IPS DF 6.9 (cell line): ENCODE measurements at regions not wholly inside any gene's neighbourhood (a gene's known extent, or its start where the extent isn't known, plus 50 kb on each side); places are given as distances from the start of the nearest gene placed in this dataset.

Experiments
- DNase-seq: peaks from one replicate; pipeline ENCODE4 v3.0.0-alpha.2; 2013; ENCODE audit warnings: low read depth, low spot score
- H3K27ac ChIP-seq: one replicate; pipeline ENCODE4 v1.5.1; 2013; ENCODE audit warnings: low read length, control low read depth
- H3K27me3 ChIP-seq: 2 replicates; pipeline ENCODE4 v1.6.1; 2013; ENCODE audit warnings: mild to moderate bottlenecking, low read length; ENCODE audit not compliant: control insufficient read depth, insufficient read depth
- H3K36me3 ChIP-seq: 2 replicates; pipeline ENCODE4 v1.6.1; 2013; ENCODE audit warnings: low read length; ENCODE audit not compliant: control insufficient read depth, insufficient read depth
- H3K4me1 ChIP-seq: 2 replicates; pipeline ENCODE4 v1.6.1; 2013; ENCODE audit warnings: low read length; ENCODE audit not compliant: control insufficient read depth, insufficient read depth
- H3K4me3 ChIP-seq: 2 replicates; pipeline ENCODE4 v1.5.1; 2013; ENCODE audit warnings: mild to moderate bottlenecking, low read length
- H3K9me3 ChIP-seq: 2 replicates; pipeline ENCODE4 v1.6.1; 2013; ENCODE audit warnings: low read length, inconsistent platforms; ENCODE audit not compliant: control insufficient read depth, insufficient read depth
- WGBS: extraction: QIAGEN DNeasy Blood & Tissue Kit; methylation state at CpG from one replicate; pipeline ENCODE4 v1.1.7; 2013; ENCODE audit warnings: mixed read lengths, missing lambda C conversion rate; ENCODE audit not compliant: insufficient read length, insufficient coverage; 5-methylcytosine and 5-hydroxymethylcytosine counted together

GRCh38 chr22:27148055-27148454, 490.7 kb downstream of the MIAT start:
- no peaks in the 10 kb centered on the region for H3K36me3 ChIP-seq

DNA sequence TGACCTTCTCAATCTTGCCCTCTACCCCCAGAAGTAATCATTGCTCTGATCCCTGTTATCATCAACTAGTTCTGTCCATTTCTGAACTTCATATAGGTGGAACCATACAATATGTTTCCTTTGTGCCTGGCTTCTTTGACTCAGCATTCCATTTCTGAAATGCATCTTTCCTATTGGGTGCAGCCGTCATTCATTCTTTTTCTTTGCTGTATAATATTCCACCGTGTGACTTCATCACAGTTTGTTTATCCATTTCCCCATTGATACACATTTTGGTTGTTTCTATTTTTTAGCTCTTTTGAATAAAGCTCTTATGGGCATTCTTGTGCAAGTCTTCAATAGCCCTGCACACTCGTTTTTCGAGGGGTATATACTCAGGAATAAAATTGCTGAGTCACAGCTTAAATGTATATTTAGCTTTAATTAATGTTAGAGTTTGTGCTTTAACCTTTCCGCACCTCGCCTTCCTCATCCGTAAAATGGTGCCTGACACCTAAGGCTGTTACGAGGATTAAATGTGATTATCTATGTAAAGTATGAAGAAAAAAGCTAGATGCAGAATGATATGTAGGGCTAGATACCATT, 491.6 kb downstream of the MIAT start:
- Histone ChIP-seq H3K27ac (no peak overlapping the region), H3K4me3 (no peak overlapping the region), H3K9me3 (no peaks in the 10 kb centered on the region), H3K4me1 (no peaks in the 10 kb centered on the region), H3K36me3 (no peaks in the 10 kb centered on the region), H3K27me3 (no peaks in the 10 kb centered on the region)
- DNase-seq, result no peak
- no CpG with 5 or more reads among the region's 8 CpGs for WGBS

More at GRCh38 chr22:27148055-27148454, 490.7 kb downstream of the MIAT start:
- H3K9me3 ChIP-seq, result no peaks in the 10 kb centered on the region
- DNase-seq, result no peak
- no peaks in the 10 kb centered on the region for H3K4me1 ChIP-seq
- no peaks in the 10 kb centered on the region for H3K27me3 ChIP-seq
- WGBS, result no CpG with 5 or more reads among the region's 2 CpGs
- H3K4me3 ChIP-seq, result no peak overlapping the region
- H3K27ac ChIP-seq, result no peak overlapping the region

GRCh38 chr22:27149921-27150543, 492.6 kb downstream of the MIAT start:
- no peaks in the 10 kb centered on the region for H3K4me1 ChIP-seq
- no peak overlapping the region for H3K4me3 ChIP-seq
- no peak overlapping the region for H3K27ac ChIP-seq
- no peaks in the 10 kb centered on the region for H3K9me3 ChIP-seq
- WGBS, result no CpG with 5 or more reads among the region's 12 CpGs
- no peaks in the 10 kb centered on the region for H3K27me3 ChIP-seq
- H3K36me3 ChIP-seq, result no peaks in the 10 kb centered on the region
- DNase-seq, result no peak

DNA sequence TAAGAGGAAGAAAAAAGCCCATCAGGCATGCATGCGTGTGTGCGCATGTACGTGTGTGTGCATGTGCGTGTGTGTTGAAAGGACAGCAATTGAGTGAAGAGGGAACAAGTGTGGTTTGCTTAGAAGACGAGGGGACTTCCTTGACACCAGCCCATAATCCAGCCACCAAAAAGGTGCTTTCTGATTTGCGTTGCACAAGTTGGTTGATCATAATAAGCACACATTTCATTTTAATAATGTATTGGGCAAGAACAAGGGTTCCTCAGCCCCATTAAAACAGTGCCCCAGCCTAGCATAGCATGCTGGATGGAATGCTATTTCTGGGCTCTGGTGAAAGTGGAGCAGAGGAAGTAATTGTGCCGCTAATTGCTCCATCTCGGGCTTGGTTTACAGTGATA, 493.2 kb downstream of the MIAT start:
- Histone ChIP-seq H3K9me3 (no peaks in the 10 kb centered on the region), H3K27me3 (no peaks in the 10 kb centered on the region), H3K27ac (no peak overlapping the region), H3K4me1 (no peaks in the 10 kb centered on the region), H3K36me3 (no peaks in the 10 kb centered on the region), H3K4me3 (no peak overlapping the region)
- no peak for DNase-seq
- WGBS, result no CpG with 5 or more reads among the region's 8 CpGs

DNA sequence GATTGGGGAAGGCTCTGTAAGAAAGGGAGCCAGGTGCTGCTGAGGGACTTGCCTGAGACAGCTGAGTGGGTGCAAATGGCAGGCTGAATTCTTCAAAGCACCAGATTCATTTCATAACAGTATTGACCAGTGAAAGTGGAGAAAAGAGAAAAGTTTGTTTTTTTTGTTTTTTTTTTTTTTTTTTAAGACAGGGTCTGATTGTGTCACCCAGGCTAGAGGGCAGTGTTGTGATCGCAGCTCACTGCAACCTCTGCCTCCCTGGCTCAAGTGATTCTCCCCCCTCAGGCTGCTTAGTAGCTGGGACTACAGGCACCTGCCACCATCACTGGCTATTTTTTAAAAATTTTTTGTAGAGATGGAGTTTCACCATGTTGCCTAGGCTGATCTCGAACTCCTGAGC, 494.0 kb downstream of the MIAT start:
- H3K27me3 ChIP-seq, result no peaks in the 10 kb centered on the region
- DNase-seq, result no peak
- no peaks in the 10 kb centered on the region for H3K36me3 ChIP-seq
- H3K4me3 ChIP-seq, result no peak overlapping the region
- no peaks in the 10 kb centered on the region for H3K9me3 ChIP-seq
- no CpG with 5 or more reads among the region's 2 CpGs for WGBS
- no peak overlapping the region for H3K27ac ChIP-seq
- H3K4me1 ChIP-seq, result no peaks in the 10 kb centered on the region

DNA sequence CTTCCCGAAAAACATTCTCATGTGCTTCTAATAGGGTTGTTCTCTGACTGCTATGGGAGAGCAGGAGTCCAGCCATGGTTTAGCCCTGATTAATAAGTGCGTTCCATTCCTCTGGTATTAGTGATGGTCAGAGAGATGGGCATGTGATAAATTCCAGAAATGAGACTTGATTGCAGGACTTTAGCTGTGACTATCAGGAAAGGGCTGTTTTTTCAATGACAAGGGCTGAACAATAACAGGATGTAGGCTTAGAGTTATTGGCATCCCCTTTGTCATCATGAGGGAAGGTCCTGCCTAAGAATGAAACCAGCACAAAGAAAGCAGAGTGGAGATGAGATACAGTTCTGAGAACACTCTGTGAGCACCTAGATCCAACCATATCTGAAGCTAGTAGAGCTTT, 494.6 kb downstream of the MIAT start:
- Histone ChIP-seq H3K27ac (no peak overlapping the region), H3K9me3 (no peaks in the 10 kb centered on the region), H3K27me3 (no peaks in the 10 kb centered on the region), H3K4me3 (no peak overlapping the region), H3K36me3 (no peaks in the 10 kb centered on the region), H3K4me1 (no peaks in the 10 kb centered on the region)
- no CpG with 5 or more reads among the region's 2 CpGs for WGBS
- DNase-seq, result no peak

DNA sequence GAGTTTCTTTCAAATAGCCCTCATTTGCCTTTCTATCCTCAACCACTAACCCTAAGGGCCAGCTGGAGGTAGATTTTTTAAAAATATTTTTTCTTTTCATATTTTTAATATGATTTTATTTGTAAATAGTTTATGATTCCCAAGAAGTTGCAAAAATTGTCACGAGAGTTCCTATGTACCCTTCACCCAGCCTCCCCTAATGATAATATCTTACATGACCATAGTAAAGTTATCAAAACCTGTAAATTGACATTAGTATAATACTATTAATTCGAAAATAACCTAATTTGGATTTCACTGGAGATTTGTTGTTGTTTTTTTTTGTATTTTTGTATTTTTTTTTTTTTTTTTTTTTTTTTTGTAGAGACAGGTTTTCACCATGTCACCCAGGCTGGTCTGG, 495.5 kb downstream of the MIAT start:
- H3K27me3 ChIP-seq, result no peaks in the 10 kb centered on the region
- 100% methylated on average over 1 of the region's 2 CpGs for WGBS
- H3K4me1 ChIP-seq, result no peaks in the 10 kb centered on the region
- H3K4me3 ChIP-seq, result no peak overlapping the region
- no peaks in the 10 kb centered on the region for H3K36me3 ChIP-seq
- H3K9me3 ChIP-seq, result no peaks in the 10 kb centered on the region
- DNase-seq, result no peak
- H3K27ac ChIP-seq, result no peak overlapping the region

GRCh38 chr22:27153386-27153785, 496.0 kb downstream of the MIAT start:
- no peak overlapping the region for H3K27ac ChIP-seq
- H3K9me3 ChIP-seq, result no peaks in the 10 kb centered on the region
- no CpG with 5 or more reads among the region's 4 CpGs for WGBS
- H3K27me3 ChIP-seq, result no peaks in the 10 kb centered on the region
- H3K4me3 ChIP-seq, result no peak overlapping the region
- DNase-seq, result no peak
- no peaks in the 10 kb centered on the region for H3K36me3 ChIP-seq
- no peaks in the 10 kb centered on the region for H3K4me1 ChIP-seq

DNA sequence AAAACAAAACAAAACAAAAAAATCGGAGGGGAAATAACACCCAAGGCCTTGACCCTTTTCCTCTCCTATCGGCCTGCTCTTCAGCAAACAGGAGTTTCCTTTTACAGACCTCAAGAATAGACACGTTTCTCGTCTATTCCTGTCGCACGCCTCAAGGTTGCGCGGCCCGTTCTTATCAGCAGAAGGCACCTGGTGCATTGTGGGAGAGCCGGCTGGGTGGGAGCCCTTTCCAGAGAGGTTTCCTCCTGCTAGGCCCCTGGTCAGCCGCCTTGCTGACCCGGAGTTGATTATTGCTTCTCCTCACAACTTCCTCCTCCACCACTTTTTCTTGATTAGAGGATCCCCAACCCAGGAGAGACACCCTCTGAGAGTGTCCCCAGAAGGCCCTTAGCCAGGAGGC, 497.3 kb downstream of the MIAT start:
- H3K27me3 ChIP-seq, result no peaks in the 10 kb centered on the region
- H3K9me3 ChIP-seq, result no peaks in the 10 kb centered on the region
- H3K36me3 ChIP-seq, result no peaks in the 10 kb centered on the region
- H3K27ac ChIP-seq, result no peak overlapping the region
- no peak for DNase-seq
- WGBS, result no CpG with 5 or more reads among the region's 12 CpGs
- H3K4me1 ChIP-seq, result no peaks in the 10 kb centered on the region
- no peak overlapping the region for H3K4me3 ChIP-seq

DNA sequence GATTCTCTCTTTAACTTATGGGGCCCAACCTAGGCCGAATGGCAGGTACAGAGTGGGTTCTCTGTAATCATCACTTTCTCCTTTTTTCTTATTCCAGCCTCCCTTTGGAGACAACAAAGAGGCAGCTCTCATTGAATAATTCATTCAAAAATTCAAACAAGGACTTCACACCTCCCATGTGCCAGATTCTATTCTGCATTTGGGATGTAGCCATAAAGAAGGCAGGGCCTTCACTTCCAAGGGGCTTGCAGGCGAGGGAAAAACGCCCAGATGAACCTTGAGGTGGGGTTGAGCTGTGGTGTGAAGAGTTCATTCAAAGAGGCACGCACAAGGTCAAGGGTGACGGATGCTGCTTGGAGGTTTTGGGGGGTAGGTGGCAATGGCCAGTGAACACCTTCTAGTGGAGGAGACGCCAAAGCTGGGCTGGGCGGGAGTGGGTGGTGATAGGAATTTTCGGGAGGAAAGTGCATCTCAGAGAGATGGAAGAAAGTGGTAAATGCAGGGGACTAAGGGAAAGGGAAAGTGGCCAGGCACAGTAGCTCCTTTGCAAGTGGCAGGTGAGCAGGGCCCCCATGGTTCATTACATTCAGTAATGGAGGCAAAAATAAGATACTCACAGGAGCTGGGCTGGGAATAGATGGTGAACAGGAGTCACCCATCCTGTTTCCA, 499.6 kb downstream of the MIAT start:
- no peak for DNase-seq
- H3K4me3 ChIP-seq, result no peak overlapping the region
- no peaks in the 10 kb centered on the region for H3K9me3 ChIP-seq
- H3K27me3 ChIP-seq, result no peaks in the 10 kb centered on the region
- H3K27ac ChIP-seq, result no peak overlapping the region
- no peaks in the 10 kb centered on the region for H3K36me3 ChIP-seq
- H3K4me1 ChIP-seq, result no peaks in the 10 kb centered on the region
- no CpG with 5 or more reads among the region's 8 CpGs for WGBS
